ENCODE measurements at regions not wholly inside any gene's neighbourhood (a gene's known extent, or its start where the extent isn't known, plus 50 kb on each side); places are given as distances from the start of the nearest gene placed in this dataset.

DNA sequence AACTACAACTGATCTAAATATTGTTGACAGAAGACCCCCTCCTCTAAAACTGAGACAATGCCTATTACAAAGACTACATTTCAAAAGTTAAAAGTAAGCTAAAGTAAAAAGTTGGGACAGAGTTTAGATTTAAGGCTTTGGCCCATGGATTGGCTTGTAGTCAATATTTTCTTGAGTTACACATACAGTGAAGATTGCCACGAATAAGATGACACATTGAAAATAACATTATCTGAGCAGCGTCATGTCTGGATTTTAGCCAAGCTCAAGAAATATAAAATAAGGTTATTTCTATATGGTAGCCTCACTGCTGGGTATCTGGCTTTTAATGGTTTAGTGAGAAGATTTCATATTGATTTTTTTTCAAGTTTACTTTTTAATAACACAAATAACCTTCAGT lies 266.2 kb upstream of the LDB2 start:
- H3K9me2 ChIP-seq (ENCODE audit: insufficient read depth) = peaks cover 5% of the 10 kb centered on the region; the same call in 1 of the 2 replicates
- H3K27ac Mint-ChIP-seq = no peak overlapping the region
- H3K36me3 ChIP-seq (ENCODE audit: insufficient read depth) = no peaks in the 10 kb centered on the region
- ATAC-seq = no peak
- peaks cover 17% of the 10 kb centered on the region for H3K4me1 ChIP-seq (ENCODE audit: insufficient read depth)
- no peak overlapping the region for H3K4me3 ChIP-seq
- H3K9me3 Mint-ChIP-seq = peaks cover 12% of the 10 kb centered on the region
- H3K4me1 Mint-ChIP-seq = peaks cover 18% of the 10 kb centered on the region
- no peak overlapping the region for H2AFZ ChIP-seq
- no peaks in the 10 kb centered on the region for H3K79me2 ChIP-seq (replicated peaks; ENCODE audit: insufficient read depth)
- H3K27me3 ChIP-seq (ENCODE audit: insufficient read depth) = peaks cover 35% of the 10 kb centered on the region
- H3K4me3 Mint-ChIP-seq = no peak overlapping the region
- no peaks in the 10 kb centered on the region for H3F3A ChIP-seq (replicated peaks; ENCODE audit: low read depth)
- no peak overlapping the region for H3K27ac ChIP-seq (ENCODE audit: low read depth)
- peaks cover 11% of the 10 kb centered on the region; the same call in 2 of the 3 replicates for H3K36me3 Mint-ChIP-seq (ENCODE audit: low read depth)
- no peaks in the 10 kb centered on the region for H4K20me1 ChIP-seq (replicated peaks; ENCODE audit: insufficient read depth)
- H3K27me3 Mint-ChIP-seq (ENCODE audit: insufficient read depth, low read depth, poor library complexity) = peaks cover 3% of the 10 kb centered on the region
- TF ChIP-seq, protein P1, sequence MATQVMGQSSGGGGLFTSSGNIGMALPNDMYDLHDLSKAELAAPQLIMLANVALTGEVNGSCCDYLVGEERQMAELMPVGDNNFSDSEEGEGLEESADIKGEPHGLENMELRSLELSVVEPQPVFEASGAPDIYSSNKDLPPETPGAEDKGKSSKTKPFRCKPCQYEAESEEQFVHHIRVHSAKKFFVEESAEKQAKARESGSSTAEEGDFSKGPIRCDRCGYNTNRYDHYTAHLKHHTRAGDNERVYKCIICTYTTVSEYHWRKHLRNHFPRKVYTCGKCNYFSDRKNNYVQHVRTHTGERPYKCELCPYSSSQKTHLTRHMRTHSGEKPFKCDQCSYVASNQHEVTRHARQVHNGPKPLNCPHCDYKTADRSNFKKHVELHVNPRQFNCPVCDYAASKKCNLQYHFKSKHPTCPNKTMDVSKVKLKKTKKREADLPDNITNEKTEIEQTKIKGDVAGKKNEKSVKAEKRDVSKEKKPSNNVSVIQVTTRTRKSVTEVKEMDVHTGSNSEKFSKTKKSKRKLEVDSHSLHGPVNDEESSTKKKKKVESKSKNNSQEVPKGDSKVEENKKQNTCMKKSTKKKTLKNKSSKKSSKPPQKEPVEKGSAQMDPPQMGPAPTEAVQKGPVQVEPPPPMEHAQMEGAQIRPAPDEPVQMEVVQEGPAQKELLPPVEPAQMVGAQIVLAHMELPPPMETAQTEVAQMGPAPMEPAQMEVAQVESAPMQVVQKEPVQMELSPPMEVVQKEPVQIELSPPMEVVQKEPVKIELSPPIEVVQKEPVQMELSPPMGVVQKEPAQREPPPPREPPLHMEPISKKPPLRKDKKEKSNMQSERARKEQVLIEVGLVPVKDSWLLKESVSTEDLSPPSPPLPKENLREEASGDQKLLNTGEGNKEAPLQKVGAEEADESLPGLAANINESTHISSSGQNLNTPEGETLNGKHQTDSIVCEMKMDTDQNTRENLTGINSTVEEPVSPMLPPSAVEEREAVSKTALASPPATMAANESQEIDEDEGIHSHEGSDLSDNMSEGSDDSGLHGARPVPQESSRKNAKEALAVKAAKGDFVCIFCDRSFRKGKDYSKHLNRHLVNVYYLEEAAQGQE (IDR thresholded peaks at IDR 0.05; ENCODE audit: unreplicated experiment) = no peak
- no peak for TF ChIP-seq EZH2 (IDR thresholded peaks at IDR 0.05; ENCODE audit: low read depth, unreplicated experiment)
- no peak for TF ChIP-seq ZNF114 (CRISPR knock-in tag; IDR thresholded peaks at IDR 0.05)
- no peak for TF ChIP-seq JUNB (IDR thresholded peaks at IDR 0.05; ENCODE audit: unreplicated experiment)
- TF ChIP-seq, protein P2, sequence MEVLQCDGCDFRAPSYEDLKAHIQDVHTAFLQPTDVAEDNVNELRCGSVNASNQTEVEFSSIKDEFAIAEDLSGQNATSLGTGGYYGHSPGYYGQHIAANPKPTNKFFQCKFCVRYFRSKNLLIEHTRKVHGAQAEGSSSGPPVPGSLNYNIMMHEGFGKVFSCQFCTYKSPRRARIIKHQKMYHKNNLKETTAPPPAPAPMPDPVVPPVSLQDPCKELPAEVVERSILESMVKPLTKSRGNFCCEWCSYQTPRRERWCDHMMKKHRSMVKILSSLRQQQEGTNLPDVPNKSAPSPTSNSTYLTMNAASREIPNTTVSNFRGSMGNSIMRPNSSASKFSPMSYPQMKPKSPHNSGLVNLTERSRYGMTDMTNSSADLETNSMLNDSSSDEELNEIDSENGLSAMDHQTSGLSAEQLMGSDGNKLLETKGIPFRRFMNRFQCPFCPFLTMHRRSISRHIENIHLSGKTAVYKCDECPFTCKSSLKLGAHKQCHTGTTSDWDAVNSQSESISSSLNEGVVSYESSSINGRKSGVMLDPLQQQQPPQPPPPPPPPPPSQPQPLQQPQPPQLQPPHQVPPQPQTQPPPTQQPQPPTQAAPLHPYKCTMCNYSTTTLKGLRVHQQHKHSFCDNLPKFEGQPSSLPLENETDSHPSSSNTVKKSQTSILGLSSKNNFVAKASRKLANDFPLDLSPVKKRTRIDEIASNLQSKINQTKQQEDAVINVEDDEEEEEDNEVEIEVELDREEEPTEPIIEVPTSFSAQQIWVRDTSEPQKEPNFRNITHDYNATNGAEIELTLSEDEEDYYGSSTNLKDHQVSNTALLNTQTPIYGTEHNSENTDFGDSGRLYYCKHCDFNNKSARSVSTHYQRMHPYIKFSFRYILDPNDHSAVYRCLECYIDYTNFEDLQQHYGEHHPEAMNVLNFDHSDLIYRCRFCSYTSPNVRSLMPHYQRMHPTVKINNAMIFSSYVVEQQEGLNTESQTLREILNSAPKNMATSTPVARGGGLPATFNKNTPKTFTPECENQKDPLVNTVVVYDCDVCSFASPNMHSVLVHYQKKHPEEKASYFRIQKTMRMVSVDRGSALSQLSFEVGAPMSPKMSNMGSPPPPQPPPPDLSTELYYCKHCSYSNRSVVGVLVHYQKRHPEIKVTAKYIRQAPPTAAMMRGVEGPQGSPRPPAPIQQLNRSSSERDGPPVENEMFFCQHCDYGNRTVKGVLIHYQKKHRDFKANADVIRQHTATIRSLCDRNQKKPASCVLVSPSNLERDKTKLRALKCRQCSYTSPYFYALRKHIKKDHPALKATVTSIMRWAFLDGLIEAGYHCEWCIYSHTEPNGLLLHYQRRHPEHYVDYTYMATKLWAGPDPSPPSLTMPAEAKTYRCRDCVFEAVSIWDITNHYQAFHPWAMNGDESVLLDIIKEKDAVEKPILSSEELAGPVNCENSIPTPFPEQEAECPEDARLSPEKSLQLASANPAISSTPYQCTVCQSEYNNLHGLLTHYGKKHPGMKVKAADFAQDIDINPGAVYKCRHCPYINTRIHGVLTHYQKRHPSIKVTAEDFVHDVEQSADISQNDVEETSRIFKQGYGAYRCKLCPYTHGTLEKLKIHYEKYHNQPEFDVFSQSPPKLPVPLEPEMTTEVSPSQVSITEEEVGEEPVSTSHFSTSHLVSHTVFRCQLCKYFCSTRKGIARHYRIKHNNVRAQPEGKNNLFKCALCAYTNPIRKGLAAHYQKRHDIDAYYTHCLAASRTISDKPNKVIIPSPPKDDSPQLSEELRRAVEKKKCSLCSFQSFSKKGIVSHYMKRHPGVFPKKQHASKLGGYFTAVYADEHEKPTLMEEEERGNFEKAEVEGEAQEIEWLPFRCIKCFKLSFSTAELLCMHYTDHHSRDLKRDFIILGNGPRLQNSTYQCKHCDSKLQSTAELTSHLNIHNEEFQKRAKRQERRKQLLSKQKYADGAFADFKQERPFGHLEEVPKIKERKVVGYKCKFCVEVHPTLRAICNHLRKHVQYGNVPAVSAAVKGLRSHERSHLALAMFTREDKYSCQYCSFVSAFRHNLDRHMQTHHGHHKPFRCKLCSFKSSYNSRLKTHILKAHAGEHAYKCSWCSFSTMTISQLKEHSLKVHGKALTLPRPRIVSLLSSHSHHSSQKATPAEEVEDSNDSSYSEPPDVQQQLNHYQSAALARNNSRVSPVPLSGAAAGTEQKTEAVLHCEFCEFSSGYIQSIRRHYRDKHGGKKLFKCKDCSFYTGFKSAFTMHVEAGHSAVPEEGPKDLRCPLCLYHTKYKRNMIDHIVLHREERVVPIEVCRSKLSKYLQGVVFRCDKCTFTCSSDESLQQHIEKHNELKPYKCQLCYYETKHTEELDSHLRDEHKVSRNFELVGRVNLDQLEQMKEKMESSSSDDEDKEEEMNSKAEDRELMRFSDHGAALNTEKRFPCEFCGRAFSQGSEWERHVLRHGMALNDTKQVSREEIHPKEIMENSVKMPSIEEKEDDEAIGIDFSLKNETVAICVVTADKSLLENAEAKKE (CRISPR knock-in tag; IDR thresholded peaks at IDR 0.05) = no peak
- H3K4me2 ChIP-seq = no peak overlapping the region
- no peak for DNase-seq (ENCODE audit: low spot score)

Data from GM23338 (cell line).